ENCODE measurements at regions not wholly inside any gene's neighbourhood (a gene's known extent, or its start where the extent isn't known, plus 50 kb on each side); places are given as distances from the start of the nearest gene placed in this dataset.

DNA sequence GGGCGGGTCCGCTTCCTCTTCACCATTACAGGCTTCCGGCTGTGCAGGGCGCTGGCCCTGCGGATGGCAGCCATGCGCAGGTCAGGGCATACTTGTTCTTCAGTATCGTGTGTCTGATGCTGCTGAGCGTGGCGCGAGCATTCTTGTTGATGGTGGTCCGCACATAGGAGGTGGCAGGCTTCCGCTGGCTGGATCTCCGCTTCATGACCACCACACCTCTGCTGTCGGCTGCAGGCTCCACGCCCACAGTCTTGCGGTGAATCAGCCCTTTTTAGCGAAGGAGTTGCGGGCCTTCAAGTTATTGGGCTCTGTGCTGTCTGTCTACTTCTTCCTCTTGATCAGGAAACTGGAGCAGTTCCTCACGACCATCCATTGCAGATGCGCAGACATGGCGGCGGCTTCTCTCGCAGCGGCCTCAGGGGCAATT, 62.4 kb upstream of the ZNF608 start:
- TF ChIP-seq CEBPB (IDR thresholded peaks at IDR 0.05), result no peak
- TF ChIP-seq RCOR1 (IDR thresholded peaks at IDR 0.05; ENCODE audit: low read depth, low read length), result no peak
- TF ChIP-seq SREBF2 (IDR thresholded peaks at IDR 0.05), result no peak
- TF ChIP-seq RFX5 (IDR thresholded peaks at IDR 0.05), result no peak
- TF ChIP-seq EP300 (IDR thresholded peaks at IDR 0.05), result no peak
- TF ChIP-seq, protein P1, sequence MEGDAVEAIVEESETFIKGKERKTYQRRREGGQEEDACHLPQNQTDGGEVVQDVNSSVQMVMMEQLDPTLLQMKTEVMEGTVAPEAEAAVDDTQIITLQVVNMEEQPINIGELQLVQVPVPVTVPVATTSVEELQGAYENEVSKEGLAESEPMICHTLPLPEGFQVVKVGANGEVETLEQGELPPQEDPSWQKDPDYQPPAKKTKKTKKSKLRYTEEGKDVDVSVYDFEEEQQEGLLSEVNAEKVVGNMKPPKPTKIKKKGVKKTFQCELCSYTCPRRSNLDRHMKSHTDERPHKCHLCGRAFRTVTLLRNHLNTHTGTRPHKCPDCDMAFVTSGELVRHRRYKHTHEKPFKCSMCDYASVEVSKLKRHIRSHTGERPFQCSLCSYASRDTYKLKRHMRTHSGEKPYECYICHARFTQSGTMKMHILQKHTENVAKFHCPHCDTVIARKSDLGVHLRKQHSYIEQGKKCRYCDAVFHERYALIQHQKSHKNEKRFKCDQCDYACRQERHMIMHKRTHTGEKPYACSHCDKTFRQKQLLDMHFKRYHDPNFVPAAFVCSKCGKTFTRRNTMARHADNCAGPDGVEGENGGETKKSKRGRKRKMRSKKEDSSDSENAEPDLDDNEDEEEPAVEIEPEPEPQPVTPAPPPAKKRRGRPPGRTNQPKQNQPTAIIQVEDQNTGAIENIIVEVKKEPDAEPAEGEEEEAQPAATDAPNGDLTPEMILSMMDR (IDR thresholded peaks at IDR 0.05), result no peak
- TF ChIP-seq BHLHE40 (IDR thresholded peaks at IDR 0.05; ENCODE audit: low read depth, low read length), result no peak
- no peak for TF ChIP-seq PHF8 (IDR thresholded peaks at IDR 0.05; ENCODE audit: borderline replicate concordance, low read depth)
- TF ChIP-seq, protein P2, sequence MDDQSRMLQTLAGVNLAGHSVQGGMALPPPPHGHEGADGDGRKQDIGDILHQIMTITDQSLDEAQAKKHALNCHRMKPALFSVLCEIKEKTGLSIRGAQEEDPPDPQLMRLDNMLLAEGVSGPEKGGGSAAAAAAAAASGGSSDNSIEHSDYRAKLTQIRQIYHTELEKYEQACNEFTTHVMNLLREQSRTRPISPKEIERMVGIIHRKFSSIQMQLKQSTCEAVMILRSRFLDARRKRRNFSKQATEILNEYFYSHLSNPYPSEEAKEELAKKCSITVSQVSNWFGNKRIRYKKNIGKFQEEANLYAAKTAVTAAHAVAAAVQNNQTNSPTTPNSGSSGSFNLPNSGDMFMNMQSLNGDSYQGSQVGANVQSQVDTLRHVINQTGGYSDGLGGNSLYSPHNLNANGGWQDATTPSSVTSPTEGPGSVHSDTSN (IDR thresholded peaks at IDR 0.05), result no peak
- TF ChIP-seq TFCP2L1 (CRISPR knock-in tag; IDR thresholded peaks at IDR 0.05), result no peak
- TF ChIP-seq, protein P3, sequence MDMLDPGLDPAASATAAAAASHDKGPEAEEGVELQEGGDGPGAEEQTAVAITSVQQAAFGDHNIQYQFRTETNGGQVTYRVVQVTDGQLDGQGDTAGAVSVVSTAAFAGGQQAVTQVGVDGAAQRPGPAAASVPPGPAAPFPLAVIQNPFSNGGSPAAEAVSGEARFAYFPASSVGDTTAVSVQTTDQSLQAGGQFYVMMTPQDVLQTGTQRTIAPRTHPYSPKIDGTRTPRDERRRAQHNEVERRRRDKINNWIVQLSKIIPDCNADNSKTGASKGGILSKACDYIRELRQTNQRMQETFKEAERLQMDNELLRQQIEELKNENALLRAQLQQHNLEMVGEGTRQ (IDR thresholded peaks at IDR 0.05), result no peak
- TF ChIP-seq RAD21 (conservative IDR thresholded peaks at IDR 0.05 in 1 of 2, IDR thresholded peaks at IDR 0.05 in 1 of 2), result no peak
- TF ChIP-seq CBX2 (IDR thresholded peaks at IDR 0.05; ENCODE audit: borderline replicate concordance, low read depth), result no peak
